ENCODE measurements at regions not wholly inside any gene's neighbourhood (a gene's known extent, or its start where the extent isn't known, plus 50 kb on each side); places are given as distances from the start of the nearest gene placed in this dataset.

- WGBS (ENCODE audit: low lambda C conversion rate), result no CpG with 5 or more reads among the region's 3 CpGs
- DNase-seq (ENCODE audit: low spot score), result no peak
- Histone ChIP-seq H3K27me3 (ENCODE audit: control insufficient read depth in 1 of 2, insufficient read depth in 2 of 2, low read length in 2 of 2) (no peaks in the 10 kb centered on the region), H3K9me3 (ENCODE audit: low read length) (no peaks in the 10 kb centered on the region), H3K27ac (ENCODE audit: extremely low read length, insufficient read depth, low read length) (no peak overlapping the region), H2AFZ (ENCODE audit: low read length) (no peak overlapping the region), H3K4me1 (ENCODE audit: insufficient read depth, low read length) (no peaks in the 10 kb centered on the region), H3K4me2 (ENCODE audit: low read depth, low read length) (no peak overlapping the region), H3K9ac (ENCODE audit: insufficient read depth, low read depth, low read length) (no peak overlapping the region), H4K20me1 (ENCODE audit: insufficient read depth, low read length) (no peaks in the 10 kb centered on the region), H3K79me2 (ENCODE audit: insufficient read depth, low read length) (no peaks in the 10 kb centered on the region), H3K36me3 (replicated peaks in 1 of 2; ENCODE audit: control insufficient read depth in 1 of 2, insufficient read depth in 2 of 2, low read length in 2 of 2) (no peaks in the 10 kb centered on the region), H3K4me3 (replicated peaks in 1 of 3; ENCODE audit: insufficient read depth in 1 of 3, low read depth in 2 of 3, low read length in 3 of 3) (no peak overlapping the region)
- intact Hi-C loops (cut with micrococcal nuclease; ENCODE audit: unreplicated experiment), result no loop called here
- no TSS peak for BruUV-seq (replicated peaks)
- TF ChIP-seq RFX5 (IDR thresholded peaks at IDR 0.05; ENCODE audit: low read depth, low read length), result no peak
- no peak for TF ChIP-seq JUNB (CRISPR knock-in tag; IDR thresholded peaks at IDR 0.05; ENCODE audit: borderline replicate concordance)
- no peak for TF ChIP-seq ZKSCAN8 (CRISPR knock-in tag; IDR thresholded peaks at IDR 0.05; ENCODE audit: borderline replicate concordance)
- no peak for TF ChIP-seq ZNF747 (CRISPR knock-in tag; IDR thresholded peaks at IDR 0.05; ENCODE audit: borderline replicate concordance)
- TF ChIP-seq MLLT10 (CRISPR knock-in tag; IDR thresholded peaks at IDR 0.05), result no peak
- no peak for TF ChIP-seq THAP8 (CRISPR knock-in tag; IDR thresholded peaks at IDR 0.05; ENCODE audit: borderline replicate concordance)
- TF ChIP-seq POLR2AphosphoS5 (IDR thresholded peaks at IDR 0.05; ENCODE audit: low read depth, low read length), result no peak
- TF ChIP-seq ATF7 (IDR thresholded peaks at IDR 0.05), result no peak
- no peak for TF ChIP-seq ATF7 (CRISPR knock-in tag; IDR thresholded peaks at IDR 0.05)
- TF ChIP-seq ESRRA (CRISPR knock-in tag; IDR thresholded peaks at IDR 0.05; ENCODE audit: low read depth), result no peak
- no peak for TF ChIP-seq ZFP1 (CRISPR knock-in tag; IDR thresholded peaks at IDR 0.05)
- no peak for TF ChIP-seq ZNF615 (CRISPR knock-in tag; IDR thresholded peaks at IDR 0.05; ENCODE audit: borderline replicate concordance)
- POLR2A ChIA-PET, result no interaction called here
- in situ Hi-C loops (cut with HindIII; ENCODE audit: extremely low pct_ligation_motif_present, low pct_unique_long_range_greater_than_20kb), result no loop called here
- CTCF ChIA-PET (ENCODE audit: low intra/inter-chr PET ratio, low total read pairs), result no interaction called here
- FAIRE-seq, result no peak
- no peak for ATAC-seq
Measured at GRCh38 chrX:40414335-40414734, 166.4 kb upstream of the ATP6AP2 start.

Data from HepG2 (cell line).